Ectodermal cell (in vitro differentiated cells): ENCODE measurements at regions not wholly inside any gene's neighbourhood (a gene's known extent, or its start where the extent isn't known, plus 50 kb on each side); places are given as distances from the start of the nearest gene placed in this dataset.

Source experiments
- H3K27ac ChIP-seq: 2 replicates; pipeline ENCODE4 v1.7.0; 2013; ENCODE audit warnings: mild to moderate bottlenecking, low read depth, low read length; ENCODE audit not compliant: insufficient read depth, poor library complexity, severe bottlenecking
- H3K27me3 ChIP-seq: 2 replicates; pipeline ENCODE4 v1.7.0; 2013; ENCODE audit warnings: mild to moderate bottlenecking, low read length; ENCODE audit not compliant: insufficient read depth, control insufficient read depth, poor library complexity, severe bottlenecking
- H3K36me3 ChIP-seq: one replicate; pipeline ENCODE4 v1.7.0; 2013; ENCODE audit warnings: low read length; ENCODE audit not compliant: control insufficient read depth, insufficient read depth
- H3K4me1 ChIP-seq: one replicate; pipeline ENCODE4 v1.7.0; 2013; ENCODE audit warnings: low read length; ENCODE audit not compliant: control insufficient read depth, insufficient read depth
- H3K4me3 ChIP-seq: 2 replicates; pipeline ENCODE4 v1.7.0; 2013; ENCODE audit warnings: low read depth, low read length, control low read depth; ENCODE audit not compliant: insufficient read depth
- H3K9me3 ChIP-seq: 2 replicates; pipeline ENCODE4 v1.7.0; 2013; ENCODE audit warnings: mild to moderate bottlenecking, low read length, moderate library complexity; ENCODE audit not compliant: control insufficient read depth
- WGBS, 2 experiments: methylation state at CpG; one replicate each; pipeline ENCODE4 v1.1.7; 2013; ENCODE audit warnings: missing lambda C conversion rate in 2 of 2; 5-methylcytosine and 5-hydroxymethylcytosine counted together

DNA sequence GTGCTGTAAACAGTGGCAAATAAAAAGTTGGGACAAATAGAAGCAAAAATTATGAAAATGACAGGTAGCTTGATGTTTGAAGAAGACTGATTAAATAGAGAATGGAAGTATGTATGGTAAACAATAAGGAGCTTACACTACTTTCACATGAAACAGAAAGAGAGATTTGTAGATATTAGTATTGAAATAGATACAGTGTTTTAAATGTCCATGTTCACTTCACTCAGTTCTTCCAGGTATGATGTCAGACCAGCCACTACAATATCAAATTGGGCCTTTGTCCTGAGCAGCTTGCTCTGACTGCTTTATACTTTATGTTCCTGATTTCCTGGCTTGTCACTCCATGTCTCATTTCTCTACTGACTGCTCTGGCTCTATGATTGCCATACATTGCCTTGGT, 107.5 kb downstream of the CENPW start:
- no peak overlapping the region for H3K4me3 ChIP-seq
- H3K9me3 ChIP-seq = no peaks in the 10 kb centered on the region
- no peaks in the 10 kb centered on the region for H3K27me3 ChIP-seq
- peaks cover 8% of the 10 kb centered on the region for H3K4me1 ChIP-seq
- H3K27ac ChIP-seq = no peak overlapping the region
- no peaks in the 10 kb centered on the region for H3K36me3 ChIP-seq

DNA sequence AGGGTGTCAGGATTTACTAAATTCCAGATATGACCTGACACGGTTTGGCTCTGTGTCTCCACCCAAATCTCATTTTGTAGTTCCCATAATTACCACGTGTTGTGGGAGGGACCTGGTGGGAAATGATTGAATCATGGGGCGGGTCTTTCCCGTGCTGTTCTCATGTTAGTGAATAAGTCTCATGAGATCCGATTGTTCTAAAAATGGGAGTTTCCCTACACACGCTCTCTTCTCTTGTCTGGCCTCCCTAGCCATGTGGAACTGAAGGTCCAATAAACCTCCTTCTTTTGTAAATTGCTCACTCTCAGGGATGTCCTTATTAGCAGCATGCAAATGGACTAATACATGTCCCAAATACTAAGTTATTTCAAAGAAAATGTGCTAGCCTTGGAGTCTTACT, 121.1 kb downstream of the CENPW start:
- WGBS, 2 experiments = 89 to 97% methylated on average over 6 of the region's 6 CpGs
- Histone ChIP-seq H3K27ac (no peak overlapping the region), H3K9me3 (no peaks in the 10 kb centered on the region), H3K4me1 (no peaks in the 10 kb centered on the region), H3K36me3 (no peaks in the 10 kb centered on the region), H3K27me3 (no peaks in the 10 kb centered on the region), H3K4me3 (no peak overlapping the region)

DNA sequence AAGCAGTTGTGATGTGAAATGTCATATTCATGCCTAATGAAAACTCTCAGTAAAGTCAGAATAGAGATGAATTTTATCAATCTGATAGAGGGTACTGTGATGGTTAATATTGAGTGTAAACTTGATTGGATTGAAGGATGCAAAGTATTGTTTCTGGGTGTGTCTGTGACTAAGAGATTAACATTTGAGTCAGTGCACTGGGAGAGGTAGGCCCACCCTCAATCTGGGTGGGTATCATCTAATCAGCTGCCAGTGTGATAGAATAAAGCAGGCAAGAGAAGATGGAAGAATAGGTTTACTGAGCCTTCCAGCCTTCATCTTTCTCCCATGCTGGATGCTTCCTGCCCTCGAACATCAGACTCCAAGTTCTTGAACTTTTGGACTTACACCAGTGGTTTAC, 124.3 kb downstream of the CENPW start:
- WGBS, 2 experiments = 91 to 93% methylated on average over 1 of the region's 1 CpG
- Histone ChIP-seq H3K27me3 (no peaks in the 10 kb centered on the region), H3K9me3 (no peaks in the 10 kb centered on the region), H3K4me3 (no peak overlapping the region), H3K27ac (no peak overlapping the region), H3K4me1 (no peaks in the 10 kb centered on the region), H3K36me3 (no peaks in the 10 kb centered on the region)

DNA sequence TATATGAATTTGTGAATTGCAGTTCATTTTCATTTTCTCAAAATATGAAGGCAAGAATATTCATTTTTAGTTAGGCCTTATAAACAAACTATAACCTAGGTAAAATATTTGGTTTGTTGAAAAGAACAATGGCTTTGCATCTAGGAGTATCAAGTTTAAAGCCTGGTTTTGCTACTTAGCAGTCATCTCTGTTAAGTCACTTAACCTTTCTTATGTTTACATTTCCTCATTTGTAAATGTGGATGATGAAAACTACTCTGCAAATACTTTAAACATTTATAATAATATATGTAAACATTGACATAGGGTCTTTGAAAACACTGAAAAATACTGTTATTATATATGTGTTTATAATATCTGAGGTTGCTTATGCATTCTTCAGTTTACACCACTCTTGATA, 135.5 kb downstream of the CENPW start:
- no peak overlapping the region for H3K4me3 ChIP-seq
- no peaks in the 10 kb centered on the region for H3K4me1 ChIP-seq
- H3K27ac ChIP-seq = no peak overlapping the region
- no peaks in the 10 kb centered on the region for H3K9me3 ChIP-seq
- no peaks in the 10 kb centered on the region for H3K27me3 ChIP-seq
- H3K36me3 ChIP-seq = no peaks in the 10 kb centered on the region

DNA sequence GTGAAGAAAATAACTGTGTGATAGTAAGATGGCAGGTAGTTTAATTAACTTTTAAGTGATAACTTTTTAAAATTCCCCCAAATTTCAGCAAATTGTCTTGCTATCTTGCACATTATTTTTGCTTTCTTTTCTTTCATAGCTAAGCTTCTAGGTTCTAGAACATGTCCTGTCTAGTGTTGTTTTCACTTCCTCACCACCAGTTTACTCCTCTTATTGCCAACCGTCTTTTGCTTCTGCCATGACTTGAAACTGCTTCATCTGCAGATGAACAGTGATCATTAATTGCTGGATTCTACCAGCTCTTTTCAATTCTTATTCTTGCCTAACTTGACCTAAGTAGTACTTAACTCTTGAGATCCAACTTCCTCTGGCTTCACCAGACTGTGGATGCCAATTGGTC, 137.8 kb downstream of the CENPW start:
- 88 to 96% methylated on average over 1 of the region's 1 CpG for WGBS, 2 experiments
- Histone ChIP-seq H3K27me3 (no peaks in the 10 kb centered on the region), H3K36me3 (no peaks in the 10 kb centered on the region), H3K27ac (no peak overlapping the region), H3K9me3 (no peaks in the 10 kb centered on the region), H3K4me1 (no peaks in the 10 kb centered on the region), H3K4me3 (no peak overlapping the region)

DNA sequence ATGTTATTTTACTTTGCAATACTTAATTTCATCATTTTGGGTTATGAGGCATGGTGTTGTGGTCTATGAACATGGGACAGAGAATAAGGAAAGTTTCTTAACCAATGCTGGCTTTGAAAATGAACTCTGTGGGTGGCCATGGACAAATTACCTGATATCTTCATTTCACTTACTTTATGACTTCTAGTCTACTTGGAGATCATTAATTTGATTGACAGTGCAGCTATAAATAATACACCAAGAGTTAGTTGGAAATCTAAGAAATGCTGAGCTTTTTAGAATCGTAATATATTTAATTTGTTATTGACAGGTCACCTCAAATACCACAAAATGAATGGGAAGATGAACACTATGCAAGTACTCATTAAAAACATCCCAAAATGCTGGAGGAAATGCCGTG, 140.4 kb downstream of the CENPW start:
- Histone ChIP-seq H3K27me3 (no peaks in the 10 kb centered on the region), H3K27ac (no peak overlapping the region), H3K4me1 (no peaks in the 10 kb centered on the region), H3K9me3 (no peaks in the 10 kb centered on the region), H3K4me3 (no peak overlapping the region), H3K36me3 (no peaks in the 10 kb centered on the region)
- WGBS, 2 experiments = 85 to 100% methylated on average over 1 of the region's 2 CpGs

DNA sequence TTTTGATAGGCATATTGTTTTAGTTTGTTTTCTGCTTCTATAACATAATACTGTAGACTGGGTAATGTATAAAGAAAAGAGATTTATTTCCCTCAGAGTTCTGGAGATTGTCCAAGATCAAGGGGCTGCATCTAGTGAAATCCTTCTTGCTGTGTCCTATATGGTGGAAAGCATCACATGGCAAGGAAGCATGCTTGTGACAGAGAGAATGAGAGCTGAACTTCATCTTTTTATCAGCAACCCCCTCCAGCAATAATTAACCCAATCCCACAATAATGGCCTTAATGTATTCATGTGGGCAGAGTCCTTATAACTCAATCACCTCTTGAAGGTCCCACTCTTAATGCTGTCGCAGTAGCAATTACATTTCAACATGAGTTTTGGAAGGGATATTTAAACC, 141.4 kb downstream of the CENPW start:
- Histone ChIP-seq H3K4me3 (no peak overlapping the region), H3K4me1 (no peaks in the 10 kb centered on the region), H3K27ac (no peak overlapping the region), H3K27me3 (no peaks in the 10 kb centered on the region), H3K9me3 (no peaks in the 10 kb centered on the region), H3K36me3 (no peaks in the 10 kb centered on the region)
- 88% methylated on average over 1 of the region's 1 CpG for WGBS, 2 experiments

DNA sequence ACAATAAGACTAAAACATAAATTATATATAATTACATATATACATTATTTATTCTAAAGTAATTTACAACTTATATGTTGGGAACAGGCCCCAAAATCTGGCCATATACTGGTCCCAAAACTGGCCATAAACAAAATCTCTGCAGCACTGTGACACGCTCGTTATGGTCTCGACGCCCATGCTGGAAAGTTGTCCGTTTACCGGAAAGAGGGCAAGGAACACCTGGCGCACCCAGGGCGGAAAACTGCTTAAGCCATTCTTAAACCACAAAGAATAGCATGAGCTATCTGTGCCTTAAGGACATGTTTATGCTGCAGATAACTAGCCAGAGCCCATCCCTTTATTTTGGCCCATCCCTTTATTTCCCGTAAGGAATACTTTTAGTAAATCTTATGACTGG, 164.9 kb downstream of the CENPW start:
- WGBS, 2 experiments = 95 to 96% methylated on average over 8 to 9 of the region's 9 CpGs
- Histone ChIP-seq H3K4me1 (no peaks in the 10 kb centered on the region), H3K4me3 (no peak overlapping the region), H3K36me3 (no peaks in the 10 kb centered on the region), H3K9me3 (no peaks in the 10 kb centered on the region), H3K27me3 (no peaks in the 10 kb centered on the region), H3K27ac (no peak overlapping the region)

DNA sequence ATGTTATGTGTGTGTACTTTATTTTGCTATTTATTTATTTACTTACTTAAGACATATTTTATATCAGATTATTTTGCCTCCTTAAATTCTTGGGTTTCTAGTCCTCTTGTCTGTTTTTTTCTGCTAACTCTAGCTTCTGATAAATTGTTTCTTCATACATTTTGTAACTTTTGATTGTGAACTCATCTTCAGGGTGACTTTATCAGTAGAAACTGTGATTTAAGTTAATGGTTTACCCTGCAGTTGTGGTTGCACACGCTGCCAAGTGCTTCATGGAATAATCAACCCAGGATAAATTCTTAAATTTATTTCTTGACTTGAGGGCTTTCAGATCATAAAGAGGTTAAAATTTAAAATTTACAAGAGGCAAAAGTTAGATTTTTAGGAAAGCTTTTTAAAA, 173.3 kb downstream of the CENPW start:
- 92 to 100% methylated on average over 1 of the region's 1 CpG for WGBS, 2 experiments
- H3K4me1 ChIP-seq = no peaks in the 10 kb centered on the region

DNA sequence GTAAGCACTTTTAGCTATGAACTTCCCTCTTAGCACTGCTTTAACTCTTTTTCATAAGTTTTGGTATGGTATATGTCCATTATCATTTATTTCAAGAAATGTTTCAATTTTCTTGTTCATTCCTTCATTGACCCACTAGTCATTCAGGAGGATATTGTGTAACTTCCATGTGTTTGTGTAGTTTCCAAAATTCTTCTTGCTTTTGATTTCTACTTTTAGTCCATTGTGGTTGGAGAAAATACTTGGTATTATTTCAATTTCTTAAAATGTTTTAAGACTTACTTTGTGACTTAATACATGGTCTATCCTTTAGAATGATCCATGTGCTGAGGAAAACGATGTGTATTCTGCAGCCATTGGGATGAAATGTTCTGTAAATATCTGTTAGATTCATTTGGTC, 176.5 kb downstream of the CENPW start:
- Histone ChIP-seq H3K9me3 (no peaks in the 10 kb centered on the region), H3K27ac (no peak overlapping the region), H3K27me3 (no peaks in the 10 kb centered on the region), H3K36me3 (peaks cover 4% of the 10 kb centered on the region), H3K4me1 (no peaks in the 10 kb centered on the region), H3K4me3 (no peak overlapping the region)
- 91 to 92% methylated on average over 1 of the region's 1 CpG for WGBS, 2 experiments

More for the DNA sequence above, 173.3 kb downstream of the CENPW start:
- no peaks in the 10 kb centered on the region for H3K36me3 ChIP-seq
- no peak overlapping the region for H3K4me3 ChIP-seq
- no peak overlapping the region for H3K27ac ChIP-seq
- H3K9me3 ChIP-seq = no peaks in the 10 kb centered on the region
- no peaks in the 10 kb centered on the region for H3K27me3 ChIP-seq

DNA sequence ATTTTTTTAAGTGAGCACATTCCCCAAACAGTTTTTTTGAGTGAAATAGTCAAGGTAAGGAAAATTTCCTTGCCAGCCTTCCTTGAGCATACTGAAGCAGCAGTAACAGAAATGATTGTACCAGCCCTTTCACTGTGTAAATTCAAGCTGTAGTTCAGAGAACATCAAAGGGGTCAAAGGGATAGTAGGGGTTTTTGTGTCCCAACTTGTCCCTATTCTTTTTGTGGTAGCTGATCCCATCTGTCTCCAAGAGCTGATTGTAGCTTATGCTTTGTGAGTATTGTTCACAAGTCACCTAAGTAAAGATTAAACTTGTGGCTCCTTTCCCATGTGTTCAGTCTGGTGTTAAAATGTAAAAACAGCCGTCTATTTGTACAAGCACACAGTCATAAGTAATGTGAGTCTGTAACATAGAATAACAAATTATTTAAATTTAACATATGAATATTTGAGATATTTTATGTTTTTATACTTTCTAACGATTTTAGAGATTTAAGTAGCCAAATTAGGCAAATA, 185.0 kb downstream of the CENPW start:
- H3K4me1 ChIP-seq = peaks cover 28% of the 10 kb centered on the region

More for the DNA sequence above, 185.0 kb downstream of the CENPW start:
- H3K27me3 ChIP-seq = no peaks in the 10 kb centered on the region
- H3K27ac ChIP-seq = no peak overlapping the region
- H3K9me3 ChIP-seq = no peaks in the 10 kb centered on the region
- H3K36me3 ChIP-seq = peaks cover 6% of the 10 kb centered on the region
- H3K4me3 ChIP-seq = no peak overlapping the region
- WGBS, 2 experiments = 64 to 74% methylated on average over 1 to 2 of the region's 2 CpGs
